K562 (cell line): ENCODE measurements at regions not wholly inside any gene's neighbourhood (a gene's known extent, or its start where the extent isn't known, plus 50 kb on each side); places are given as distances from the start of the nearest gene placed in this dataset.

Source experiments
- ATAC-seq: fragments of 200-7000 bp; cut with Tn5 transposase; 3 replicates; pipeline ENCODE4 v1.9.1; 2020; ENCODE audit warnings: moderate library complexity
- BruUV-seq: library from RNA; stranded (reverse); fragments of 400-500 nt; replicated peaks from 2 replicates; lab custom pipeline; 2021; lab: Mats Ljungman, UMichigan
- CTCF ChIA-PET: fragments of 300-600 bp; formaldehyde crosslinking; extraction: SDS; loops from one replicate; lab custom pipeline; 2021; ENCODE audit warnings: low intra/inter-chr PET ratio; lab: Yijun Ruan, JAX
- POLR2A ChIA-PET: fragments of 300-600, 350-650 bp; sonication (Branson Sonifier 250); formaldehyde crosslinking; extraction: SDS; loops from one replicate; lab custom pipeline; 2021; ENCODE audit warnings: antibody characterized with exemption, inconsistent platforms; lab: Yijun Ruan, JAX
- DNase-seq, 4 experiments: peaks; one replicate each; pipeline versions ENCODE4 v3.0.0 to v3.0.0-alpha.2; 2011 to 2018; ENCODE audit warnings: low spot score in 3 of 4, mixed read lengths in 3 of 4; ENCODE audit errors: extremely low read depth in 1 of 4
- FAIRE-seq: peaks from 2 replicates; lab custom pipeline; 2011; peaks lifted over from hg19 to GRCh38; lab: Jason Lieb, UNC
- H2AFZ ChIP-seq: 2 replicates; pipeline ENCODE4 v1.6.0; 2011; ENCODE audit warnings: low read depth, low read length, control low read depth, inconsistent platforms
- H3K27ac ChIP-seq: fragments of 200-600 bp; 3 replicates; pipeline ENCODE4 v1.8.0; 2011; ENCODE audit warnings: low read depth, mild to moderate bottlenecking, control low read depth, inconsistent platforms, low read length, moderate library complexity, mixed read lengths; ENCODE audit errors: extremely low read depth
- H3K27me3 ChIP-seq, 2 experiments: fragments of 300-600 bp in 1 of 2; 2 replicates in 1 of 2; 3 replicates in 1 of 2; pipeline versions ENCODE4 v1.6.0 to v1.8.0; 2011; ENCODE audit warnings: inconsistent platforms in 2 of 2, low read length in 2 of 2, mild to moderate bottlenecking in 1 of 2, mixed read lengths in 1 of 2, moderate library complexity in 1 of 2; ENCODE audit not compliant: control insufficient read depth in 2 of 2, insufficient read depth in 2 of 2
- H3K36me3 ChIP-seq: fragments of 300-600 bp; 3 replicates; pipeline ENCODE4 v1.8.0; 2011; ENCODE audit warnings: mild to moderate bottlenecking, low read length, inconsistent platforms; ENCODE audit not compliant: control insufficient read depth, insufficient read depth
- H3K4me1 ChIP-seq, 2 experiments: fragments of 200-600 bp in 1 of 2; replicated peaks in 1 of 2; 2 replicates in 1 of 2; 3 replicates in 1 of 2; pipeline versions ENCODE4 v1.5.1 to v1.8.0; 2011; ENCODE audit warnings: inconsistent platforms in 2 of 2, low read length in 2 of 2, mild to moderate bottlenecking in 1 of 2, mixed read lengths in 1 of 2, moderate library complexity in 1 of 2; ENCODE audit not compliant: control insufficient read depth in 2 of 2, insufficient read depth in 2 of 2
- H3K4me2 ChIP-seq: 2 replicates; pipeline ENCODE4 v1.6.1; 2011; ENCODE audit warnings: low read length, control low read depth, inconsistent platforms, mixed read lengths; ENCODE audit not compliant: insufficient read depth
- H3K4me3 ChIP-seq: fragments of 200-600 bp; sonication (generic), shearing (Covaris generic); 2 replicates; pipeline ENCODE4 v1.5.1; 2016; ENCODE audit warnings: control low read depth, inconsistent platforms
- H3K79me2 ChIP-seq: fragments of 200-600 bp; 3 replicates; pipeline ENCODE4 v1.8.0; 2011; ENCODE audit warnings: low read length, inconsistent platforms; ENCODE audit not compliant: control insufficient read depth, insufficient read depth
- H3K9ac ChIP-seq, 2 experiments: 2 replicates each; pipeline versions ENCODE4 v1.6.0 to v1.6.1; 2011; ENCODE audit warnings: low read depth in 2 of 2, low read length in 2 of 2, control low read depth in 1 of 2, inconsistent platforms in 1 of 2, mild to moderate bottlenecking in 1 of 2, mixed read lengths in 1 of 2; ENCODE audit not compliant: insufficient read depth in 1 of 2
- H3K9me1 ChIP-seq: one replicate; pipeline ENCODE4 v1.6.0; 2011; ENCODE audit warnings: inconsistent platforms, mild to moderate bottlenecking, low read length, moderate library complexity; ENCODE audit not compliant: control insufficient read depth, insufficient read depth
- H3K9me3 ChIP-seq: replicated peaks from 2 replicates; pipeline ENCODE4 v1.5.1; 2011; ENCODE audit warnings: low read depth, low read length, inconsistent platforms; ENCODE audit not compliant: control insufficient read depth, insufficient read depth
- H4K20me1 ChIP-seq: replicated peaks from 2 replicates; pipeline ENCODE4 v1.6.1; 2011; ENCODE audit warnings: low read length, inconsistent platforms, mixed read lengths; ENCODE audit not compliant: control insufficient read depth, insufficient read depth
- HNRNPK ChIP-seq: fragments of 200-400 bp; formaldehyde crosslinking; IDR thresholded peaks from one replicate; pipeline ENCODE4 v1.6.1; 2018; ENCODE audit warnings: mild to moderate bottlenecking, low read depth, low read length; ENCODE audit not compliant: poor library complexity, severe bottlenecking
- MTA3 ChIP-seq: fragments of 450-650 bp; formaldehyde crosslinking; IDR thresholded peaks from 2 replicates; pipeline ENCODE4 v1.6.1; 2017; ENCODE audit warnings: mild to moderate bottlenecking, borderline replicate concordance
- SRSF9 ChIP-seq: fragments of 200-400 bp; formaldehyde crosslinking; IDR thresholded peaks from 2 replicates; pipeline ENCODE4 v1.6.1; 2017; ENCODE audit warnings: low read depth, low read length, borderline replicate concordance
- ZNF609 ChIP-seq: sonication (generic); formaldehyde crosslinking; IDR thresholded peaks from 2 replicates; pipeline ENCODE4 v1.8.1; 2023; ENCODE audit warnings: missing genetic modification reagents, mild to moderate bottlenecking, borderline replicate concordance
- ZNF780A ChIP-seq: fragments of 250-450 bp; sonication (Bioruptor Pico); IDR thresholded peaks from 2 replicates; pipeline ENCODE4 v1.5.0; 2021; ENCODE audit warnings: mild to moderate bottlenecking
- WGBS: fragments of 100-300 bp; shearing (Covaris generic); methylation state at CpG from one replicate; pipeline ENCODE4 v1.1.6; 2016; ENCODE audit warnings: low coverage, mixed read lengths; ENCODE audit not compliant: insufficient coverage; ENCODE audit errors: missing lambda C conversion rate; 5-methylcytosine and 5-hydroxymethylcytosine counted together
- in situ Hi-C: fragments of 300-500 bp; cut with MboI; formaldehyde crosslinking; loops from 4 replicates; pipeline ENCODE4 v1.15.0; 2018; ENCODE audit warnings: inconsistent platforms, mixed read lengths
- intact Hi-C: fragments of 100-400 bp; cut with micrococcal nuclease; formaldehyde crosslinking; loops from 2 replicates; pipeline ENCODE4 v1.14.2; 2022
- TF ChIP-seq, protein P1 (sequence below): sonication (generic); formaldehyde crosslinking; IDR thresholded peaks from 2 replicates; pipeline ENCODE4 v1.8.1; 2023; ENCODE audit warnings: mild to moderate bottlenecking, missing genetic modification reagents, moderate library complexity
- TF ChIP-seq, protein P2 (sequence below): IDR thresholded peaks from 2 replicates; pipeline ENCODE4 v1.6.1; 2012; ENCODE audit warnings: low read depth, low read length, improper control_type of control experiment, borderline replicate concordance

- H3K79me2 ChIP-seq, result no peaks in the 10 kb centered on the region
- no peak overlapping the region for H3K27ac ChIP-seq
- no peak for FAIRE-seq
- no peak for DNase-seq
- H3K27me3 ChIP-seq, result peaks cover 0 to 1% of the 10 kb centered on the region in 2 experiments; a peak in 2 of 5 replicates
- in situ Hi-C loops, result no loop called here
- WGBS, result 0% methylated on average over 2 of the region's 2 CpGs
- no peak overlapping the region for H3K9ac ChIP-seq
- no peaks in the 10 kb centered on the region for H3K4me1 ChIP-seq
- POLR2A ChIA-PET, result no interaction called here
- peaks cover 15% of the 10 kb centered on the region for H3K9me3 ChIP-seq
- CTCF ChIA-PET, result no interaction called here
- H3K4me2 ChIP-seq, result no peak overlapping the region
- H4K20me1 ChIP-seq, result no peaks in the 10 kb centered on the region
- TF ChIP-seq HNRNPK, result no peak
- TF ChIP-seq MTA3, result no peak
- TF ChIP-seq, protein P1, sequence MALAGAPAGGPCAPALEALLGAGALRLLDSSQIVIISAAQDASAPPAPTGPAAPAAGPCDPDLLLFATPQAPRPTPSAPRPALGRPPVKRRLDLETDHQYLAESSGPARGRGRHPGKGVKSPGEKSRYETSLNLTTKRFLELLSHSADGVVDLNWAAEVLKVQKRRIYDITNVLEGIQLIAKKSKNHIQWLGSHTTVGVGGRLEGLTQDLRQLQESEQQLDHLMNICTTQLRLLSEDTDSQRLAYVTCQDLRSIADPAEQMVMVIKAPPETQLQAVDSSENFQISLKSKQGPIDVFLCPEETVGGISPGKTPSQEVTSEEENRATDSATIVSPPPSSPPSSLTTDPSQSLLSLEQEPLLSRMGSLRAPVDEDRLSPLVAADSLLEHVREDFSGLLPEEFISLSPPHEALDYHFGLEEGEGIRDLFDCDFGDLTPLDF, result no peak
- no peak for TF ChIP-seq ZNF609 (CRISPR knock-in tag)
- TF ChIP-seq ZNF780A (CRISPR knock-in tag), result no peak
- no peak for TF ChIP-seq SRSF9
- TF ChIP-seq, protein P2, sequence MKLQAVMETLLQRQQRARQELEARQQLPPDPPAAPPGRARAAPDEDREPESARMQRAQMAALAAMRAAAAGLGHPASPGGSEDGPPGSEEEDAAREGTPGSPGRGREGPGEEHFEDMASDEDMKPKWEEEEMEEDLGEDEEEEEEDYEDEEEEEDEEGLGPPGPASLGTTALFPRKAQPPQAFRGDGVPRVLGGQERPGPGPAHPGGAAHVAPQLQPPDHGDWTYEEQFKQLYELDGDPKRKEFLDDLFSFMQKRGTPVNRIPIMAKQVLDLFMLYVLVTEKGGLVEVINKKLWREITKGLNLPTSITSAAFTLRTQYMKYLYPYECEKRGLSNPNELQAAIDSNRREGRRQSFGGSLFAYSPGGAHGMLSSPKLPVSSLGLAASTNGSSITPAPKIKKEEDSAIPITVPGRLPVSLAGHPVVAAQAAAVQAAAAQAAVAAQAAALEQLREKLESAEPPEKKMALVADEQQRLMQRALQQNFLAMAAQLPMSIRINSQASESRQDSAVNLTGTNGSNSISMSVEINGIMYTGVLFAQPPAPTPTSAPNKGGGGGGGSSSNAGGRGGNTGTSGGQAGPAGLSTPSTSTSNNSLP, result no peak
- ATAC-seq, result no peak
- no peaks in the 10 kb centered on the region for H3K36me3 ChIP-seq
- H3K4me3 ChIP-seq, result no peak overlapping the region
- intact Hi-C loops, result no loop called here
- no peak overlapping the region for H2AFZ ChIP-seq
- no TSS peak for BruUV-seq
- H3K9me1 ChIP-seq, result no peaks in the 10 kb centered on the region
Observed at GRCh38 chr10:124228471-124228870, 135.1 kb upstream of the CHST15 start.
